Keratinocyte (primary cell): ENCODE measurements at regions not wholly inside any gene's neighbourhood (a gene's known extent, or its start where the extent isn't known, plus 50 kb on each side); places are given as distances from the start of the nearest gene placed in this dataset.

Experiments used
- DNase-seq: peaks from one replicate; pipeline ENCODE4 v3.0.0-alpha.2; 2011; ENCODE audit warnings: low read depth, missing footprints, low spot score
- FAIRE-seq: peaks from 2 replicates; lab custom pipeline; 2011; peaks lifted over from hg19 to GRCh38; lab: Jason Lieb, UNC
- H2AFZ ChIP-seq: 2 replicates; pipeline ENCODE4 v1.6.0; 2012; ENCODE audit warnings: low read length, control low read depth, inconsistent platforms; ENCODE audit not compliant: control insufficient read depth
- H3K27ac ChIP-seq: 2 replicates; pipeline ENCODE4 v1.5.1; 2011; ENCODE audit warnings: low read length; ENCODE audit not compliant: control insufficient read depth, insufficient read depth
- H3K27me3 ChIP-seq: 3 replicates; pipeline ENCODE4 v1.6.0; 2011; ENCODE audit warnings: low read length; ENCODE audit not compliant: control insufficient read depth, insufficient read depth; ENCODE audit errors: extremely low read depth
- H3K36me3 ChIP-seq, 2 experiments: 2 replicates in 1 of 2; 3 replicates in 1 of 2; pipeline ENCODE4 v1.5.1; 2011; ENCODE audit warnings: low read length in 2 of 2, mild to moderate bottlenecking in 1 of 2; ENCODE audit not compliant: control insufficient read depth in 2 of 2, insufficient read depth in 2 of 2; ENCODE audit errors: extremely low read depth in 1 of 2
- H3K4me1 ChIP-seq: 3 replicates; pipeline ENCODE4 v1.5.1; 2011; ENCODE audit warnings: low read length; ENCODE audit not compliant: control insufficient read depth, insufficient read depth; ENCODE audit errors: extremely low read depth
- H3K4me2 ChIP-seq: 3 replicates; pipeline ENCODE4 v1.6.0; 2011; ENCODE audit warnings: low read depth, low read length; ENCODE audit not compliant: control insufficient read depth, insufficient read depth; ENCODE audit errors: extremely low read depth
- H3K4me3 ChIP-seq, 3 experiments: fragments of 200-600 bp in 1 of 3; sonication (generic) in 1 of 3; 2 replicates in 2 of 3; 3 replicates in 1 of 3; pipeline ENCODE4 v1.5.1; 2011 to 2016; ENCODE audit warnings: low read length in 3 of 3, mild to moderate bottlenecking in 3 of 3, control low read depth in 2 of 3, inconsistent platforms in 1 of 3, low read depth in 1 of 3, mixed read lengths in 1 of 3, mixed run types in 1 of 3, moderate library complexity in 1 of 3; ENCODE audit not compliant: control insufficient read depth in 2 of 3, insufficient read depth in 2 of 3; ENCODE audit errors: extremely low read depth in 1 of 3
- H3K79me2 ChIP-seq: 2 replicates; pipeline ENCODE4 v1.6.0; 2012; ENCODE audit warnings: low read length; ENCODE audit not compliant: control insufficient read depth, insufficient read depth
- H3K9ac ChIP-seq: 3 replicates; pipeline ENCODE4 v1.6.0; 2011; ENCODE audit warnings: low read length; ENCODE audit not compliant: control insufficient read depth, insufficient read depth; ENCODE audit errors: extremely low read depth
- H3K9me1 ChIP-seq: 3 replicates; pipeline ENCODE4 v1.6.0; 2011; ENCODE audit warnings: low read length; ENCODE audit not compliant: control insufficient read depth, insufficient read depth; ENCODE audit errors: extremely low read depth
- H3K9me3 ChIP-seq: 2 replicates; pipeline ENCODE4 v1.5.1; 2012; ENCODE audit warnings: low read depth, low read length; ENCODE audit not compliant: control insufficient read depth
- H4K20me1 ChIP-seq: 3 replicates; pipeline ENCODE4 v1.6.0; 2011; ENCODE audit warnings: low read length; ENCODE audit not compliant: control insufficient read depth, insufficient read depth; ENCODE audit errors: extremely low read depth
- CTCF ChIP-seq, 3 experiments: IDR thresholded peaks in 1 of 3; conservative IDR thresholded peaks in 1 of 3; optimal IDR thresholded peaks in 1 of 3; 2 replicates in 2 of 3; 3 replicates in 1 of 3; pipeline versions ENCODE3 to v1.5.1; 2011; ENCODE audit warnings: low read length in 3 of 3, mild to moderate bottlenecking in 3 of 3, moderate library complexity in 2 of 3, control low read depth in 1 of 3, inconsistent platforms in 1 of 3; ENCODE audit not compliant: insufficient read depth in 2 of 3; ENCODE audit errors: extremely low read depth in 1 of 3
- EZH2 ChIP-seq: IDR thresholded peaks from one replicate; pipeline ENCODE4 v1.6.1; 2012; ENCODE audit warnings: inconsistent platforms, mild to moderate bottlenecking, low read length, moderate library complexity
- dilution Hi-C: fragments of 300-500 bp; cut with MboI; formaldehyde crosslinking; loops from one replicate; pipeline ENCODE4 v1.7.0; 2020; ENCODE audit warnings: low sequenced_read_pairs; ENCODE audit not compliant: extremely low pct_ligation_motif_present

- Histone ChIP-seq H4K20me1 (no peaks in the 10 kb centered on the region), H3K4me1 (no peaks in the 10 kb centered on the region), H3K9me1 (no peaks in the 10 kb centered on the region), H2AFZ (no peak overlapping the region), H3K9me3 (no peaks in the 10 kb centered on the region), H3K9ac (no peak overlapping the region), H3K4me2 (no peak overlapping the region), H3K36me3 (no peaks in the 10 kb centered on the region), H3K27ac (no peak overlapping the region), H3K4me3 (no peak overlapping the region), H3K79me2 (no peaks in the 10 kb centered on the region), H3K27me3 (no peaks in the 10 kb centered on the region)
- DNase-seq (no peak), FAIRE-seq (no peak)
- dilution Hi-C loops: no loop called here
- no peak for TF ChIP-seq CTCF (optimal IDR thresholded peaks at IDR 0.05 in 1 of 3, IDR thresholded peaks at IDR 0.05 in 1 of 3, conservative IDR thresholded peaks at IDR 0.05 in 1 of 3; ENCODE audit: extremely low read depth in 1 of 3, insufficient read depth in 2 of 3, low read length in 3 of 3)
- no peak for TF ChIP-seq EZH2
Observed at GRCh38 chr3:154602241-154602640, 172.3 kb upstream of the GPR149 start.

- TF ChIP-seq CTCF (optimal IDR thresholded peaks at IDR 0.05 in 1 of 3, IDR thresholded peaks at IDR 0.05 in 1 of 3, conservative IDR thresholded peaks at IDR 0.05 in 1 of 3; ENCODE audit: extremely low read depth in 1 of 3, insufficient read depth in 2 of 3, low read length in 3 of 3) (no peak), EZH2 (no peak)
- Histone ChIP-seq H3K4me3 (no peak overlapping the region), H3K9me1 (no peaks in the 10 kb centered on the region), H3K9ac (no peak overlapping the region), H3K36me3 (no peaks in the 10 kb centered on the region), H4K20me1 (no peaks in the 10 kb centered on the region), H3K4me1 (no peaks in the 10 kb centered on the region), H2AFZ (no peak overlapping the region), H3K79me2 (no peaks in the 10 kb centered on the region), H3K9me3 (no peaks in the 10 kb centered on the region), H3K4me2 (no peak overlapping the region), H3K27me3 (no peaks in the 10 kb centered on the region), H3K27ac (no peak overlapping the region)
- DNase-seq (no peak), FAIRE-seq (no peak)
- dilution Hi-C loops: no loop called here
Observed at GRCh38 chr3:154598166-154598565, 168.2 kb upstream of the GPR149 start.
